Ovary (tissue), 7 donors: ENCODE measurements at regions not wholly inside any gene's neighbourhood (a gene's known extent, or its start where the extent isn't known, plus 50 kb on each side); places are given as distances from the start of the nearest gene placed in this dataset.

Experiments
- DNase-seq, 5 donors: peaks; one replicate each; pipeline ENCODE4 v3.0.0-alpha.2; 2019 to 2020
- H3K27ac ChIP-seq, 2 donors: fragments of 200-600 bp; one replicate each; pipeline versions ENCODE4 v1.5.1 to v1.8.0; 2019 to 2022
- H3K27me3 ChIP-seq: fragments of 200-600 bp; one replicate; pipeline ENCODE4 v1.8.0; 2022
- H3K36me3 ChIP-seq: fragments of 200-600 bp; sonication (generic); one replicate; pipeline ENCODE4 v1.5.1; 2019
- H3K4me1 ChIP-seq: one replicate; pipeline ENCODE4 v1.8.1; 2013; ENCODE audit warnings: mild to moderate bottlenecking, moderate library complexity; ENCODE audit not compliant: insufficient read depth
- H3K4me3 ChIP-seq: fragments of 200-600 bp; sonication (generic); one replicate; pipeline ENCODE4 v1.5.1; 2017
- H3K9me3 ChIP-seq, 2 donors: fragments of 200-600 bp in 1 of 2; sonication (generic) in 1 of 2; one replicate each; pipeline versions ENCODE4 v1.5.1 to v1.8.1; 2013 to 2019; ENCODE audit warnings: mild to moderate bottlenecking in 1 of 2, moderate library complexity in 1 of 2
- EP300 ChIP-seq: sonication (generic); formaldehyde crosslinking; IDR thresholded peaks from one replicate; pipeline ENCODE4 v1.6.1; 2017; ENCODE audit warnings: antibody characterized with exemption
- POLR2A ChIP-seq: fragments of 450-650 bp; IDR thresholded peaks from one replicate; pipeline ENCODE4 v1.6.1; 2017; ENCODE audit warnings: antibody characterized with exemption, mild to moderate bottlenecking, moderate library complexity
- WGBS, 3 donors: extraction: QIAGEN DNeasy Blood & Tissue Kit in 1 of 3; methylation state at CpG; one replicate each; pipeline versions ENCODE4 v1.1.5 to v1.1.7; 2013 to 2017; 5-methylcytosine and 5-hydroxymethylcytosine counted together
- intact Hi-C, 4 donors: fragments of 100-400 bp; cut with DNase I; formaldehyde crosslinking; loops; one replicate each; pipeline versions ENCODE4 v1.11.0 to v1.15.1; 2022 to 2023
- TF ChIP-seq, protein P1 (sequence below), 3 donors: fragments of 450-650 bp in 2 of 3; fragments of 200-600 bp in 1 of 3; IDR thresholded peaks; one replicate each; pipeline versions ENCODE4 v1.5.1 to v1.8.0; 2016 to 2022; ENCODE audit warnings: antibody characterized with exemption in 3 of 3, mild to moderate bottlenecking in 1 of 3
- donor health status: DM: no; HTN: no; CAD: no; lungs with moderate emphysema.
- donor health status: DM: no; HTN: no; CAD: no.
- donor health status: Bipolar disorder and iron deficiency.
- donor health status: DM: no; HTN: no; CAD: no.
- donor health status: DM: yes; HTN: yes; CAD: no.

DNA sequence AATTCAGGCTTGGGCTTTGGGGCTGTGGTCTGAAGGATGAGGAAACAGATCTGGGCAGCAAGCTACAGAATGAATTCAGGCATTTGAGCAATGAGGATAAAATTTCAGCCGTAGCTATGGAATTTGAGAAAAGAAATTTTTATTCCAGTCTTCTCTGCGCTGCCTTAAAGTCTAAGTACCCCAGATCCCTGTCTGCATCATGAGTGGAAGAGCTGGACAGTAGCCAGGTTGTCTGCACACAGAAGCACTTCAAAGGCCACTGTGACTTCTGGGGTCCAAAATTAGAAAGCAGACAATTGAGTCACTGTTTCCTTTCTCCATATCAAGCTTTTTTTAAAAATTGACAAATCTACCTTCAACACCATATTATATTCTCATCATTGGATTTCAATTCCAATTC is 787.6 kb upstream of the GCFC2 start:
- Histone ChIP-seq H3K4me3 (no peak overlapping the region), H3K9me3 (no peaks in the 10 kb centered on the region), H3K27ac (no peak overlapping the region), H3K27me3 (no peaks in the 10 kb centered on the region), H3K36me3 (no peaks in the 10 kb centered on the region), H3K4me1 (no peaks in the 10 kb centered on the region)
- 56 to 78% (median 72%) methylated on average over 2 of the region's 2 CpGs for WGBS, 3 donors
- intact Hi-C loops = no loop called here
- TF ChIP-seq, protein P1, sequence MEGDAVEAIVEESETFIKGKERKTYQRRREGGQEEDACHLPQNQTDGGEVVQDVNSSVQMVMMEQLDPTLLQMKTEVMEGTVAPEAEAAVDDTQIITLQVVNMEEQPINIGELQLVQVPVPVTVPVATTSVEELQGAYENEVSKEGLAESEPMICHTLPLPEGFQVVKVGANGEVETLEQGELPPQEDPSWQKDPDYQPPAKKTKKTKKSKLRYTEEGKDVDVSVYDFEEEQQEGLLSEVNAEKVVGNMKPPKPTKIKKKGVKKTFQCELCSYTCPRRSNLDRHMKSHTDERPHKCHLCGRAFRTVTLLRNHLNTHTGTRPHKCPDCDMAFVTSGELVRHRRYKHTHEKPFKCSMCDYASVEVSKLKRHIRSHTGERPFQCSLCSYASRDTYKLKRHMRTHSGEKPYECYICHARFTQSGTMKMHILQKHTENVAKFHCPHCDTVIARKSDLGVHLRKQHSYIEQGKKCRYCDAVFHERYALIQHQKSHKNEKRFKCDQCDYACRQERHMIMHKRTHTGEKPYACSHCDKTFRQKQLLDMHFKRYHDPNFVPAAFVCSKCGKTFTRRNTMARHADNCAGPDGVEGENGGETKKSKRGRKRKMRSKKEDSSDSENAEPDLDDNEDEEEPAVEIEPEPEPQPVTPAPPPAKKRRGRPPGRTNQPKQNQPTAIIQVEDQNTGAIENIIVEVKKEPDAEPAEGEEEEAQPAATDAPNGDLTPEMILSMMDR (IDR thresholded peaks at IDR 0.05) = no peak
- TF ChIP-seq EP300 (no peak), POLR2A (no peak)
- no peak for DNase-seq

DNA sequence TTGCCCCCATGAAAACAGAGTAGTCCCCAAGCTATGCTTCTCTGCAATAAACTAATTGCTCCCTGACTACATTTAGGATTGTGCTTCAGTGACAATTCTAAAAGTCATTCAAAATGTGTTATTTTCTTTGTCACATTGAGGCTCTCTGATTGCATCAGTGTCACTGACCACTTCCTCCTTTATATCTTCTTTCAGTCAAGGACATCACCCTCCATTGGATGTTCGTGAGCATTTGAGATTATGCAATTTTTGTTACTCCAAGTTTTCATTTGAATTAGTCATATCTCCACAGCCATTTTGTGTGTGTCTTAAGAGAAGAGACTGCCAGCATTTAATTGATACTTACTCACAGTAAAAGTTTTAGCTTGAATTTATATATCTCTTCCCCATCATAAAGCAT is 780.8 kb upstream of the GCFC2 start:
- 34 to 54% (median 52%) methylated on average over 1 of the region's 1 CpG for WGBS, 3 donors
- intact Hi-C loops = no loop called here
- Histone ChIP-seq H3K9me3 (no peaks in the 10 kb centered on the region), H3K27me3 (no peaks in the 10 kb centered on the region), H3K4me1 (no peaks in the 10 kb centered on the region), H3K4me3 (no peak overlapping the region), H3K27ac (no peak overlapping the region), H3K36me3 (no peaks in the 10 kb centered on the region)
- no peak for DNase-seq
- no peak for TF ChIP-seq EP300
- TF ChIP-seq POLR2A = no peak
- TF ChIP-seq, protein P1 (IDR thresholded peaks at IDR 0.05) = no peak

DNA sequence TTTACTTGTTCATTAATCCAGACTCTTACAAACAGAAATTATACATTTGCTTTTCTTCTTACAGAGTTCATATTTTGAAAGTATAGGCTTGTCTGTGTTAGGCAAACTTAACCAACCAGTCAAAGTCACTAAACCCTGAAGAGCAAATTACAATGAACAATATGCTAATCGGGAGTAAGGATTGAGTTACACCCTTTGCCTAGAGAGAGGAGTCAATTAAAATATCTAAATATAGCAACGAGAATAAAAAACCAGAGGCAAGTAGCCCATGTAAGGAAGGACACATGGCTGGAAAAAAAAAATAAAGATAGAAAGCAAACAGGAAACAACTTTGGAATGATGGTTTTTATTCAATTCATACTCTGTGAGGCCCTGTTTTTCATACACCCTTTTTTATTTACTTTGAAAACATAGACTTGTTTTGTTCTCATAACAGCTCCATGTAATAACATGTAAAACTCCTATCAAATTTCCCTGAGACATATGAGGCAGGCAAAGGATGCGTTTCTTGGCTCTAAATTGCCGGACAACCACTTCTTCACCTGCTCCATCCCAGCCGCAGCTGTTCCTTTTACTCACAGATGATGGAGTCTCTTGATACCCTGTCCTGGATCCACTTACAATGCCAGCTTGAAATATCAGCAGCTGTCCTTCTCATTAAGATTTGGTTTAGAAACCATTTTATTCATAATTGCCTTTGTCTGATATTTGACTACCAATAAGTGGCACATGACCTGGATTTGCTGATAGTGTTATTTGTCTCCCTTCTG is 767.7 kb upstream of the GCFC2 start:
- no peak for TF ChIP-seq POLR2A
- TF ChIP-seq, protein P1 (IDR thresholded peaks at IDR 0.05) = no peak
- TF ChIP-seq EP300 = no peak
- H3K9me3 ChIP-seq = no peaks in the 10 kb centered on the region
- no peak overlapping the region for H3K27ac ChIP-seq
- 31 to 57% (median 33%) methylated on average over 5 of the region's 5 CpGs for WGBS, 3 donors
- no peaks in the 10 kb centered on the region for H3K27me3 ChIP-seq
- no peaks in the 10 kb centered on the region for H3K36me3 ChIP-seq
- no peak for DNase-seq
- intact Hi-C loops = no loop called here
- no peaks in the 10 kb centered on the region for H3K4me1 ChIP-seq
- no peak overlapping the region for H3K4me3 ChIP-seq

DNA sequence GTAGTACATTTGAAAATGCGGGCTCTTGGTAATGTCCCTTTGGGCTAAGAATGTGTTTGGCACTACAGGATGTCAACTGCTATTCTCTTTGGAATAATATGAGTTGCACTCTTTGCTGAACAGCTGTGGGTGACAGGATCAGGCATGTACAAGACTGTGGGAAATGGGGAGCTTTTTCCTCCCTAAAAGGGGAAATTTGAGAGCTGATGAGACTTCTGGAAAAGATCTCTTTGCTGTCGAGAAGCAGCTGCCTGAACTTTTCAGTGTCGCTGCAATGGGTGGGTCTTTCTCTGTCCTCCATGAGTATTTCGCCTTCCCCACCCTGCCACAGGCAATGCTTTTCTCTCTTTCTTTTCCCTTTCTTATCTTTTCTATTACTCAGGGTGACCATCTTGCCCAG is 762.2 kb upstream of the GCFC2 start:
- TF ChIP-seq POLR2A (no peak), EP300 (no peak)
- TF ChIP-seq, protein P1 (IDR thresholded peaks at IDR 0.05) = no peak
- WGBS, 3 donors = 87 to 94% (median 93%) methylated on average over 4 of the region's 4 CpGs

More for the DNA sequence above, 762.2 kb upstream of the GCFC2 start:
- H3K36me3 ChIP-seq = no peaks in the 10 kb centered on the region
- H3K4me1 ChIP-seq = no peaks in the 10 kb centered on the region
- H3K4me3 ChIP-seq = no peak overlapping the region
- H3K9me3 ChIP-seq = no peaks in the 10 kb centered on the region
- no peak overlapping the region for H3K27ac ChIP-seq
- no peak for DNase-seq
- no peaks in the 10 kb centered on the region for H3K27me3 ChIP-seq
- intact Hi-C loops = no loop called here
